Heart left ventricle (tissue), 16 donors: ENCODE measurements at regions not wholly inside any gene's neighbourhood (a gene's known extent, or its start where the extent isn't known, plus 50 kb on each side); places are given as distances from the start of the nearest gene placed in this dataset.

Source experiments
- ATAC-seq, 4 donors: fragments of 200-7000 bp; cut with Tn5 transposase; one replicate each; pipeline ENCODE4 v1.9.1; 2020 to 2022; ENCODE audit warnings: moderate library complexity in 4 of 4, mild to moderate bottlenecking in 3 of 4, moderate number of reproducible peaks in 1 of 4
- DNase-seq, 5 donors: peaks; one replicate each; pipeline ENCODE4 v3.0.0-alpha.2; 2020
- H3K27ac ChIP-seq, 12 donors: fragments of 200-600 bp; sonication (generic) in 4 of 12; one replicate each; pipeline versions ENCODE4 v1.5.0 to v1.8.0; 2016 to 2022; ENCODE audit warnings: mild to moderate bottlenecking in 2 of 12
- H3K27me3 ChIP-seq, 9 donors: fragments of 200-600 bp; sonication (generic) in 2 of 9; one replicate each; pipeline versions ENCODE4 v1.5.1 to v1.8.0; 2016 to 2022; ENCODE audit warnings: mild to moderate bottlenecking in 3 of 9
- H3K36me3 ChIP-seq, 9 donors: fragments of 200-600 bp; sonication (generic) in 2 of 9; one replicate each; pipeline versions ENCODE4 v1.5.0 to v1.8.0; 2018 to 2022; ENCODE audit warnings: mild to moderate bottlenecking in 2 of 9
- H3K4me1 ChIP-seq, 12 donors: fragments of 200-600 bp; sonication (generic) in 4 of 12; one replicate each; pipeline versions ENCODE4 v1.5.0 to v1.8.0; 2016 to 2022; ENCODE audit warnings: mild to moderate bottlenecking in 3 of 12
- H3K4me3 ChIP-seq, 12 donors: fragments of 200-600 bp; sonication (generic) in 4 of 12; one replicate each; pipeline versions ENCODE4 v1.5.0 to v1.8.0; 2017 to 2022; ENCODE audit warnings: mild to moderate bottlenecking in 9 of 12, moderate library complexity in 4 of 12
- H3K9me3 ChIP-seq, 12 donors: fragments of 200-600 bp; sonication (generic) in 4 of 12; one replicate each; pipeline versions ENCODE4 v1.5.0 to v1.8.0; 2016 to 2022; ENCODE audit warnings: mild to moderate bottlenecking in 1 of 12
- POLR2A ChIP-seq, 2 donors: fragments of 450-650 bp; IDR thresholded peaks; one replicate each; pipeline ENCODE4 v1.6.1; 2017; ENCODE audit warnings: antibody characterized with exemption in 2 of 2, mild to moderate bottlenecking in 2 of 2, moderate library complexity in 2 of 2
- WGBS, 4 donors: extraction: QIAGEN DNeasy Blood & Tissue Kit in 2 of 4; methylation state at CpG; one replicate each; pipeline versions ENCODE4 v1.1.5 to v1.1.7; 2013 to 2018; 5-methylcytosine and 5-hydroxymethylcytosine counted together
- intact Hi-C, 10 donors: fragments of 100-400 bp; cut with DNase I; formaldehyde crosslinking; loops; one replicate each; pipeline versions ENCODE4 v1.11.1 to v1.14.2; 2022
- TF ChIP-seq, protein P1 (sequence below), 12 donors: fragments of 200-600 bp; sonication (generic) in 4 of 12; IDR thresholded peaks; one replicate each; pipeline versions ENCODE4 v1.5.0 to v1.8.0; 2018 to 2022; ENCODE audit warnings: antibody characterized with exemption in 12 of 12, mild to moderate bottlenecking in 5 of 12
- donor health status: ischemic (EF 13 %, LVEDD 7.1; RV severe dilation, severe dysfunction).
- donor health status: healthy with polysubstance abuse.
- donor health status: DM: no; HTN: yes; CAD: no.
- donor health status: DM: no; HTN: no; CAD: no.
- donor health status: ischemic (EF 25% LVEDD 6.9; RV normal size, moderate dysfunction).
- donor health status: ischemic (EF 25% LVEDD 5.7; RV mildly dilated, moderate dysfunction).
- donor health status: healthy.
- donor health status: DM: yes; HTN: yes; CAD: no.
- donor health status: ischemic (EF 35%, LVEDD 5.7; RV mildly dilated, moderate dysfunction).
- donor health status: nonischemic (EF 11% LVEDD 7.7; RV severe dilation, severe dysfunction).
- donor health status: DM: yes; HTN: yes; CAD: no.
- donor health status: PGD.
- donor health status: ischemic (EF 29% LVEDD 5.4; RV normal size, mild dysfunction).
- donor health status: nonischemic (EF 23%, LVEDD 6.1; RV moderate dilation, normal function).

DNA sequence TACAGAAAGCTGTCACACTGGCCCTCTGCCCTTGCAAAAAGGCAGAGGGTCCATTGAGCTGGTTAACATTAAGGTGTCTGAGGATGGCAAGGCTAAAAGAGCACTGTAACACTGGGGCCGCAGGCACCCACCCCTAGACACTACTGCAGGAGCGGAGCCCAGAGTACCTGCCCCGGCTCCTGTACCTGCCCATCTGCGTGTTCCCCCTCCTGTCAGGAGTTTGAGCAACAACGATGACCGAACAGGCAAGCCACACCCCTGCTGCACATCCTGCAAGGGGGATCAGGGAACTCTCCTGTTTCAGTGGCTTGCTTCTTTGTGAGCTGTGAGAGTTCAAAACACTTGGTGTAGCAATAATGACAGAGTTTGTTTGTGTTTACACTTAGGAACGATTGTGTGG lies 117.4 kb upstream of the STARD13 start:
- Histone ChIP-seq H3K9me3 (no peaks in the 10 kb centered on the region), H3K27ac (no peak overlapping the region), H3K27me3 (no peaks in the 10 kb centered on the region), H3K4me1 (peaks cover 0 to 18% (median 6%) of the 10 kb centered on the region in 12 donors), H3K36me3 (no peaks in the 10 kb centered on the region), H3K4me3 (no peak overlapping the region)
- no peak for ATAC-seq
- no peak for DNase-seq
- WGBS, 4 donors: 82 to 88% (median 86%) methylated on average over 5 to 7 of the region's 7 CpGs
- intact Hi-C loops: no loop called here
- TF ChIP-seq, protein P1, sequence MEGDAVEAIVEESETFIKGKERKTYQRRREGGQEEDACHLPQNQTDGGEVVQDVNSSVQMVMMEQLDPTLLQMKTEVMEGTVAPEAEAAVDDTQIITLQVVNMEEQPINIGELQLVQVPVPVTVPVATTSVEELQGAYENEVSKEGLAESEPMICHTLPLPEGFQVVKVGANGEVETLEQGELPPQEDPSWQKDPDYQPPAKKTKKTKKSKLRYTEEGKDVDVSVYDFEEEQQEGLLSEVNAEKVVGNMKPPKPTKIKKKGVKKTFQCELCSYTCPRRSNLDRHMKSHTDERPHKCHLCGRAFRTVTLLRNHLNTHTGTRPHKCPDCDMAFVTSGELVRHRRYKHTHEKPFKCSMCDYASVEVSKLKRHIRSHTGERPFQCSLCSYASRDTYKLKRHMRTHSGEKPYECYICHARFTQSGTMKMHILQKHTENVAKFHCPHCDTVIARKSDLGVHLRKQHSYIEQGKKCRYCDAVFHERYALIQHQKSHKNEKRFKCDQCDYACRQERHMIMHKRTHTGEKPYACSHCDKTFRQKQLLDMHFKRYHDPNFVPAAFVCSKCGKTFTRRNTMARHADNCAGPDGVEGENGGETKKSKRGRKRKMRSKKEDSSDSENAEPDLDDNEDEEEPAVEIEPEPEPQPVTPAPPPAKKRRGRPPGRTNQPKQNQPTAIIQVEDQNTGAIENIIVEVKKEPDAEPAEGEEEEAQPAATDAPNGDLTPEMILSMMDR (IDR thresholded peaks at IDR 0.05): no peak
- TF ChIP-seq POLR2A (IDR thresholded peaks at IDR 0.05): no peak

DNA sequence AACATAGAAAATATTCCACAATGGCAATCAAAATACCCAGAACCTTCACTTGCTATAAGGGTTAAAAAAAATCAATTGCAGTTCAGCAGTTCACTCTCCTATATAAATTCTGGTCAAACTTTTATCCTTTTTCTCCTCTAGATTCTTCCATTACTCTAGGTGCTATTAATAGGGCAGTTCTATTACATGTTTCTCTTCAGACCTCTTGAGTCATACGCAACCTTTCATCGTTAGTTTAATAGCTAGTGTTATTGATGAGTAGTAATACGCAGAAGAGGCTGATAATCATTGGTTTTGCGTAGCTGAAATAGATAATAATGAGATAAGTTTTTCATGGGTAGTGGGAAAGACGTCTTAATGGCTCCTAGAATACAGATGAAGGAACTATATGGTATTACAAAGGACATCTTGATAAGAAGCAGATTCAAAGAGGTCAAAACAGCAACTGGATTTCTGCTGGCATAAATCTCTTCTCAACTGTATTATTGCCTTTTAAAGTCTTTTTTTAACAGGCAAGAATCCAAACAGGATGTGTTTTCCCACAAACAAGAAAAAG lies 118.3 kb upstream of the STARD13 start:
- Histone ChIP-seq H3K27ac (peak overlapping the region in 1 of 12 donors; percentile 32), H3K9me3 (no peaks in the 10 kb centered on the region), H3K27me3 (no peaks in the 10 kb centered on the region), H3K4me1 (peaks cover 0 to 18% (median 6%) of the 10 kb centered on the region in 12 donors), H3K36me3 (no peaks in the 10 kb centered on the region), H3K4me3 (no peak overlapping the region)
- no peak for DNase-seq
- TF ChIP-seq, protein P1 (IDR thresholded peaks at IDR 0.05): no peak
- no peak for TF ChIP-seq POLR2A (IDR thresholded peaks at IDR 0.05)
- intact Hi-C loops: no loop called here
- 58 to 68% (median 62%) methylated on average over 5 of the region's 5 CpGs for WGBS, 4 donors
- peak in 2 of 4 donors; percentile 60 to 77 for ATAC-seq

DNA sequence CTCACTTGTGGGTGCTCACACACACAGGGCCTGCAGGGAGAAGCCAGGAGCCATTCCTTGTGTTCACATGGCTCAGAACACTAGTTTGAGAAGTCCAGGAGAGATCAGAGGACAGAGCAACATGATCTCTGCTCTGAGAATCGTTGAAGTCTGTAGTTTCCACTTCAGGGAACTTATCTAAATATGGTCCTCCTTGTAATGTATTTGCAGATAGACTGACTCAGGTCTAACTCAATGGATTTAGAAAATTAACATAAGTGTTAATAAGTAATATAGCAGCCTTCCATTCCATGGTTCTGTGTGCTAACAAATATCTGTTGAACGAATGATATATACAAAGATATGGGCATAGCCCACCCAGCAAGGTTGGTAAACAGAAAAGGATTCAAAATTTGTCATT lies 119.8 kb upstream of the STARD13 start:
- WGBS, 4 donors: 80 to 95% (median 83%) methylated on average over 2 of the region's 2 CpGs
- no peak overlapping the region for H3K27ac ChIP-seq
- DNase-seq (no peak), ATAC-seq (no peak)
- no peak overlapping the region for H3K4me3 ChIP-seq
- no peaks in the 10 kb centered on the region for H3K36me3 ChIP-seq
- no peaks in the 10 kb centered on the region for H3K9me3 ChIP-seq
- no peak for TF ChIP-seq POLR2A (IDR thresholded peaks at IDR 0.05)
- TF ChIP-seq, protein P1 (IDR thresholded peaks at IDR 0.05): no peak
- H3K27me3 ChIP-seq: no peaks in the 10 kb centered on the region
- peaks cover 0 to 18% (median 8%) of the 10 kb centered on the region in 12 donors for H3K4me1 ChIP-seq
- intact Hi-C loops: no loop called here

DNA sequence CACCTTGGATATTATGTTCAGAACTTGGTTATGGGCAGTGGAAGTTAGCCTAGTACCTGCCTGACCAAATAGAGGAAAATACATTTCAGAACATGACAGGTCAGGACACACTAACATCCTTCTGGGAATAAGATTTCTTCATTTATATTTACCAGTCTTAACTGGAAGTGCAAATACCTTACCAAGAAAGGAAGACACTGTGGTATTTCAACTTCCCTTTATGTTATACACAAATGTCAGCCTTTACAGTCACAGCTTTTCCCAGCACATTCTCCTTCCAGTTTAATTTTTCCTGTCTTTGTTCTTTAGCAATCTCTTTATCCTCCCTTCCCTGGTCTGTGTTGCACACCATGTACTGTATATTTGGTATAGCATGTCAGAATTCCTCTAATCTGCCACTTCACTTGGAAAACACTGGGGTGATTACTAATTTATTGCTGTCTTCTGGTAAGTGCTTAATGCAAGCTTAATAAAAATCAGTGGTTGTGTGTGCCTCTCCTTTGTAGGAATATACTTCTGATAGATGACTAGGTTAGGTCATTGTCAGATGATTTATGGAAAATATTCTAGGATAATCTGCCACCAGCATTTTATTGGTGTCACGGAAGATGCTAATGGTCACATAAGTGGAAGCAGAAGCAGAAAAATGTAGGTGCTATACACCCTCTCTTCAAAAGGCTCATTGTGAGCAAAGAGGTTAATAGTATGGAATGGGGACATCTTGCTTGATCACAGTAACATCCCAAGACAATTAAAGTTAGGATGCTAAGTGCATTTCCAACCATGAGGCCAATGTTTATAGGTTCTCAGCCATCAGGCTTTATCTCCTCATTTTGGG lies 124.3 kb upstream of the STARD13 start:
- Histone ChIP-seq H3K9me3 (no peaks in the 10 kb centered on the region), H3K4me1 (peaks cover 0 to 8% (median 0%) of the 10 kb centered on the region in 12 donors), H3K27ac (peak overlapping the region in 1 of 12 donors; percentile 67), H3K4me3 (no peak overlapping the region), H3K27me3 (no peaks in the 10 kb centered on the region), H3K36me3 (no peaks in the 10 kb centered on the region)
- ATAC-seq (no peak), DNase-seq (no peak)
- WGBS, 4 donors: 95 to 100% (median 98%) methylated on average over 1 of the region's 1 CpG
- no peak for TF ChIP-seq POLR2A (IDR thresholded peaks at IDR 0.05)
- TF ChIP-seq, protein P1 (IDR thresholded peaks at IDR 0.05): no peak
- intact Hi-C loops: no loop called here
